CD4-positive, alpha-beta T cell treated with Interleukin-21 for 1 hour (primary cell): ENCODE measurements at regions not wholly inside any gene's neighbourhood (a gene's known extent, or its start where the extent isn't known, plus 50 kb on each side); places are given as distances from the start of the nearest gene placed in this dataset.

Experiments
- DNase-seq: peaks from one replicate; pipeline ENCODE4 v3.0.0-alpha.2; 2020

- no peak for DNase-seq
Observed at GRCh38 chr2:34907812-34908211, 1308.7 kb upstream of the FAM98A start.

- no peak for DNase-seq
Observed at GRCh38 chr2:34901739-34902138, 1302.6 kb upstream of the FAM98A start.

GRCh38 chr2:34899079-34899478, 1300.0 kb upstream of the FAM98A start:
- no peak for DNase-seq

GRCh38 chr2:34892766-34893165, 1293.7 kb upstream of the FAM98A start:
- DNase-seq, result no peak

GRCh38 chr2:34892256-34892655, 1293.2 kb upstream of the FAM98A start:
- DNase-seq, result no peak

- no peak for DNase-seq
Observed at GRCh38 chr2:34875091-34875745, 1276.1 kb upstream of the FAM98A start.

- DNase-seq, result no peak
Observed at GRCh38 chr2:34853646-34854045, 1254.5 kb upstream of the FAM98A start.

GRCh38 chr2:34851804-34852203, 1252.7 kb upstream of the FAM98A start:
- no peak for DNase-seq

- no peak for DNase-seq
Observed at GRCh38 chr2:34849827-34850226, 1250.7 kb upstream of the FAM98A start.

GRCh38 chr2:34848691-34849090, 1249.6 kb upstream of the FAM98A start:
- DNase-seq, result no peak

- DNase-seq, result no peak
Observed at GRCh38 chr2:34848132-34848531, 1249.0 kb upstream of the FAM98A start.

GRCh38 chr2:34844629-34845028, 1245.5 kb upstream of the FAM98A start:
- DNase-seq, result no peak

- no peak for DNase-seq
Observed at GRCh38 chr2:34838408-34838807, 1239.3 kb upstream of the FAM98A start.

GRCh38 chr2:34836361-34836760, 1237.3 kb upstream of the FAM98A start:
- no peak for DNase-seq

- DNase-seq, result no peak
Observed at GRCh38 chr2:34831096-34831495, 1232.0 kb upstream of the FAM98A start.

GRCh38 chr2:34828481-34828880, 1229.4 kb upstream of the FAM98A start:
- no peak for DNase-seq

GRCh38 chr2:34827398-34827797, 1228.3 kb upstream of the FAM98A start:
- DNase-seq, result no peak

- DNase-seq, result no peak
Observed at GRCh38 chr2:34825686-34826085, 1226.6 kb upstream of the FAM98A start.

- DNase-seq, result no peak
Observed at GRCh38 chr2:34822616-34823015, 1223.5 kb upstream of the FAM98A start.

GRCh38 chr2:34815052-34815741, 1216.1 kb upstream of the FAM98A start:
- no peak for DNase-seq

GRCh38 chr2:34810456-34810855, 1211.4 kb upstream of the FAM98A start:
- DNase-seq, result no peak

- no peak for DNase-seq
Observed at GRCh38 chr2:34808426-34808825, 1209.3 kb upstream of the FAM98A start.

GRCh38 chr2:34806891-34807290, 1207.8 kb upstream of the FAM98A start:
- no peak for DNase-seq

GRCh38 chr2:34806396-34806795, 1207.3 kb upstream of the FAM98A start:
- DNase-seq, result no peak

GRCh38 chr2:34799556-34799955, 1200.5 kb upstream of the FAM98A start:
- DNase-seq, result no peak
